ENCODE measurements at regions not wholly inside any gene's neighbourhood (a gene's known extent, or its start where the extent isn't known, plus 50 kb on each side); places are given as distances from the start of the nearest gene placed in this dataset.

DNA sequence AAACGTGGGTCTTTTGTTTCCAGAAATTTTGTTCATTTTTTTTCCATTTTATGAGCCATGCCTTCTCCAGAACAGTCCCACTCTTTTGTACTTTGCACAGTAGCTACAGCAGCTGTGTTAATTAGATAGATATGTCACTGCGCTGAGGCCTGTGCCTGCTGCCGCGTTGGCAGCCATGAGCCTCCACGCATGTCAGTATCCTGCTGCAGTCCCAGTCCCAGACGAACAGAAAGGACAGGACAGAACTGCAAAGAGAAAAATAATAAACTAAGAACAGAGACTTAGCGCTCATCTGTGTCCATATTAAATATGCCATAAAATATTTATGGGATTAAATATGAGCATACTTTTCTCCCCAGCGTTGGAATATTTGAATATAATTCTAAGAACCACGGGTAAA is 442.4 kb upstream of the RARB start:
- TF ChIP-seq EP300 (conservative IDR thresholded peaks at IDR 0.05; ENCODE audit: poor library complexity, severe bottlenecking) (no peak), EZH2 (IDR thresholded peaks at IDR 0.05; ENCODE audit: borderline replicate concordance, insufficient read depth, low read length, poor library complexity, severe bottlenecking) (no peak), POLR2AphosphoS5 (IDR thresholded peaks at IDR 0.05) (no peak), SMC3 (conservative IDR thresholded peaks at IDR 0.05; ENCODE audit: poor library complexity) (no peak), TAF1 (IDR thresholded peaks at IDR 0.05; ENCODE audit: low read depth) (no peak)
- TF ChIP-seq, protein P1, sequence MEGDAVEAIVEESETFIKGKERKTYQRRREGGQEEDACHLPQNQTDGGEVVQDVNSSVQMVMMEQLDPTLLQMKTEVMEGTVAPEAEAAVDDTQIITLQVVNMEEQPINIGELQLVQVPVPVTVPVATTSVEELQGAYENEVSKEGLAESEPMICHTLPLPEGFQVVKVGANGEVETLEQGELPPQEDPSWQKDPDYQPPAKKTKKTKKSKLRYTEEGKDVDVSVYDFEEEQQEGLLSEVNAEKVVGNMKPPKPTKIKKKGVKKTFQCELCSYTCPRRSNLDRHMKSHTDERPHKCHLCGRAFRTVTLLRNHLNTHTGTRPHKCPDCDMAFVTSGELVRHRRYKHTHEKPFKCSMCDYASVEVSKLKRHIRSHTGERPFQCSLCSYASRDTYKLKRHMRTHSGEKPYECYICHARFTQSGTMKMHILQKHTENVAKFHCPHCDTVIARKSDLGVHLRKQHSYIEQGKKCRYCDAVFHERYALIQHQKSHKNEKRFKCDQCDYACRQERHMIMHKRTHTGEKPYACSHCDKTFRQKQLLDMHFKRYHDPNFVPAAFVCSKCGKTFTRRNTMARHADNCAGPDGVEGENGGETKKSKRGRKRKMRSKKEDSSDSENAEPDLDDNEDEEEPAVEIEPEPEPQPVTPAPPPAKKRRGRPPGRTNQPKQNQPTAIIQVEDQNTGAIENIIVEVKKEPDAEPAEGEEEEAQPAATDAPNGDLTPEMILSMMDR (IDR thresholded peaks at IDR 0.05; ENCODE audit: poor library complexity, severe bottlenecking): no peak
